PC-9 (cell line): ENCODE measurements at regions not wholly inside any gene's neighbourhood (a gene's known extent, or its start where the extent isn't known, plus 50 kb on each side); places are given as distances from the start of the nearest gene placed in this dataset.

Source experiments
- BruUV-seq: library from RNA; stranded (reverse); fragments of 400-500 nt; replicated peaks from 2 replicates; lab custom pipeline; 2021; lab: Mats Ljungman, UMichigan
- CTCF ChIA-PET: fragments of 300-600 bp; sonication (Branson Sonifier 250); formaldehyde crosslinking; loops from one replicate; lab custom pipeline; 2022; ENCODE audit warnings: antibody characterized with exemption; lab: Charles Lee
- POLR2A ChIA-PET: fragments of 300-600 bp; sonication (Branson Sonifier 250); formaldehyde crosslinking; loops from one replicate; lab custom pipeline; 2022; ENCODE audit warnings: antibody characterized with exemption; ENCODE audit not compliant: unreplicated experiment; lab: Charles Lee
- DNase-seq, 2 experiments: peaks; one replicate each; pipeline versions ENCODE4 v3.0.0 to v3.0.0-alpha.2; 2015 to 2022; ENCODE audit warnings: mixed read lengths in 1 of 2
- H2AFZ ChIP-seq: fragments of 200-600 bp; sonication (generic); 2 replicates; pipeline ENCODE4 v1.8.1; 2017; ENCODE audit warnings: antibody characterized with exemption
- H3F3A ChIP-seq: fragments of 200-600 bp; sonication (generic); 2 replicates; pipeline ENCODE4 v1.8.1; 2017; ENCODE audit warnings: antibody characterized with exemption, mild to moderate bottlenecking, low read depth; ENCODE audit not compliant: insufficient read depth
- H3K27ac ChIP-seq: fragments of 200-600 bp; sonication (generic); 2 replicates; pipeline ENCODE4 v1.6.1; 2016; ENCODE audit warnings: mixed run types
- H3K27me3 ChIP-seq: fragments of 200-600 bp; sonication (generic); 2 replicates; pipeline ENCODE4 v1.6.1; 2016; ENCODE audit warnings: low read depth, mixed run types; ENCODE audit not compliant: insufficient read depth
- H3K36me3 ChIP-seq: fragments of 200-600 bp; sonication (generic); 2 replicates; pipeline ENCODE4 v1.6.1; 2016; ENCODE audit warnings: low read depth, mixed run types
- H3K4me1 ChIP-seq: fragments of 200-600 bp; sonication (generic); replicated peaks from 2 replicates; pipeline ENCODE4 v1.6.1; 2016; ENCODE audit warnings: mixed run types; ENCODE audit not compliant: insufficient read depth
- H3K4me2 ChIP-seq: fragments of 200-600 bp; sonication (generic); 2 replicates; pipeline ENCODE4 v1.6.1; 2017; ENCODE audit warnings: mixed run types
- H3K4me3 ChIP-seq: fragments of 200-600 bp; sonication (generic); 2 replicates; pipeline ENCODE4 v1.6.1; 2016; ENCODE audit warnings: mixed run types
- H3K79me2 ChIP-seq: fragments of 200-600 bp; sonication (generic); 2 replicates; pipeline ENCODE4 v1.6.1; 2017; ENCODE audit warnings: low read depth, mixed run types
- H3K9me2 ChIP-seq: fragments of 200-600 bp; sonication (generic); 2 replicates; pipeline ENCODE4 v1.8.1; 2017; ENCODE audit warnings: mild to moderate bottlenecking; ENCODE audit not compliant: insufficient read depth
- H3K9me3 ChIP-seq: fragments of 200-600 bp; sonication (generic); 2 replicates; pipeline ENCODE4 v1.8.1; 2016; ENCODE audit warnings: low read depth; ENCODE audit not compliant: insufficient read depth
- H4K20me1 ChIP-seq: fragments of 200-600 bp; sonication (generic); 2 replicates; pipeline ENCODE4 v1.8.1; 2017; ENCODE audit not compliant: insufficient read depth
- CTCF ChIP-seq: fragments of 200-600 bp; sonication (generic); conservative IDR thresholded peaks from 2 replicates; pipeline ENCODE4 v1.6.1; 2017; ENCODE audit warnings: mixed run types, antibody characterized with exemption, mild to moderate bottlenecking, moderate library complexity
- EZH2 ChIP-seq: fragments of 200-600 bp; sonication (generic); IDR thresholded peaks from 2 replicates; pipeline ENCODE4 v1.8.0; 2017; ENCODE audit warnings: antibody characterized with exemption, low read depth
- intact Hi-C: fragments of 100-400 bp; cut with micrococcal nuclease; formaldehyde crosslinking; loops from one replicate; pipeline ENCODE4 v1.10.0; 2022; ENCODE audit not compliant: unreplicated experiment

DNA sequence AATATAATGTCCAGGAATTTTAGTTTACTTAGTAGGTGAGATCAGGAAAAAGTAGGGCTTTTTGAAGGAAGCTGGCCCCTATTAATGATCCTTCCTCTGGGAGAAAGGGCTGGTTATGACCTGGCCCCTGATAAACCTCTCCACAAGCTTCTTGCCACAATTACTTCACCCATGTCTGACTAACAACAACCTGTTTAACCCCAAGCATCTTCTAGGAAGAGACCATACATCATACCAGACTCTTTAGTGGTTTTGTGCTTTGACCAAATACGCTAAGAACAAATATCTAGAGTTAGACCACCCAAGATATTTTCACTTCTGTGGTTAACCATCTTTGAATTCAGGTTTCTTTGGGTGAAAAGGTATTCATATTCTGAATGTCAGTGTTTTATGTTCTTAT lies 174.0 kb upstream of the SLC27A6 start:
- H2AFZ ChIP-seq: no peak overlapping the region
- no peak overlapping the region for H3K4me2 ChIP-seq
- ChIA-PET POLR2A (no interaction called here), CTCF (no interaction called here)
- no peaks in the 10 kb centered on the region for H3K79me2 ChIP-seq
- intact Hi-C loops: no loop called here
- no peak overlapping the region for H3K27ac ChIP-seq
- no peaks in the 10 kb centered on the region for H3K4me1 ChIP-seq
- TF ChIP-seq EZH2 (no peak), CTCF (no peak)
- H3F3A ChIP-seq: no peaks in the 10 kb centered on the region
- DNase-seq: no peak
- H3K9me2 ChIP-seq: 0 out of 2 replicates have a peak, but pooled peaks cover 5% of the 10 kb centered on the region
- no peaks in the 10 kb centered on the region for H3K27me3 ChIP-seq
- no peak overlapping the region for H3K4me3 ChIP-seq
- H4K20me1 ChIP-seq: no peaks in the 10 kb centered on the region
- H3K9me3 ChIP-seq: no peaks in the 10 kb centered on the region
- no TSS peak for BruUV-seq
- H3K36me3 ChIP-seq: no peaks in the 10 kb centered on the region

- Histone ChIP-seq H2AFZ (no peak overlapping the region), H3K4me3 (no peak overlapping the region), H3K27me3 (no peaks in the 10 kb centered on the region)
These were observed 168.8 kb upstream of the SLC27A6 start for GRCh38 chr5:128796506-128796905.

GRCh38 chr5:128798871-128799270 lies 166.4 kb upstream of the SLC27A6 start:
- Histone ChIP-seq H2AFZ (no peak overlapping the region), H3K79me2 (no peaks in the 10 kb centered on the region), H3K27me3 (no peaks in the 10 kb centered on the region), H3K4me1 (no peaks in the 10 kb centered on the region), H4K20me1 (no peaks in the 10 kb centered on the region), H3K4me3 (no peak overlapping the region), H3K27ac (no peak overlapping the region), H3K36me3 (no peaks in the 10 kb centered on the region), H3K9me2 (no peaks in the 10 kb centered on the region), H3K9me3 (no peaks in the 10 kb centered on the region), H3F3A (no peaks in the 10 kb centered on the region), H3K4me2 (no peak overlapping the region)
- BruUV-seq: no TSS peak
- no peak for TF ChIP-seq CTCF
- TF ChIP-seq EZH2: no peak
- ChIA-PET CTCF (no interaction called here), POLR2A (no interaction called here)
- DNase-seq: no peak
- intact Hi-C loops: no loop called here

More at GRCh38 chr5:128796506-128796905, 168.8 kb upstream of the SLC27A6 start:
- ChIA-PET CTCF (no interaction called here), POLR2A (no interaction called here)
- intact Hi-C loops: loop anchor here (1.0 kb wide), 1 partner anchor 8 kb away; no protein-coding TSS in a partner anchor
- H3K79me2 ChIP-seq: no peaks in the 10 kb centered on the region
- no peaks in the 10 kb centered on the region for H3K4me1 ChIP-seq
- no peak overlapping the region for H3K27ac ChIP-seq
- no peak for DNase-seq
- no peaks in the 10 kb centered on the region for H3F3A ChIP-seq
- TF ChIP-seq EZH2: no peak
- no peak for TF ChIP-seq CTCF
- BruUV-seq: no TSS peak
- H3K36me3 ChIP-seq: no peaks in the 10 kb centered on the region
- H3K4me2 ChIP-seq: no peak overlapping the region
- no peaks in the 10 kb centered on the region for H3K9me2 ChIP-seq
- no peaks in the 10 kb centered on the region for H4K20me1 ChIP-seq
- no peaks in the 10 kb centered on the region for H3K9me3 ChIP-seq
